A549 (cell line): ENCODE measurements at regions not wholly inside any gene's neighbourhood (a gene's known extent, or its start where the extent isn't known, plus 50 kb on each side); places are given as distances from the start of the nearest gene placed in this dataset.

ENCODE experiments used
- CTCF ChIP-seq: fragments of >200 bp; sonication (Bioruptor Twin); formaldehyde crosslinking; IDR thresholded peaks from 3 replicates; pipeline ENCODE4 v1.5.1; 2016
- JUN ChIP-seq, 2 experiments: fragments of >200 bp; sonication (Bioruptor Twin); formaldehyde crosslinking; IDR thresholded peaks; 2 replicates in 1 of 2; 3 replicates in 1 of 2; pipeline ENCODE4 v1.6.1; 2016 to 2017
- POLR2A ChIP-seq: IDR thresholded peaks from 2 replicates; pipeline ENCODE4 v1.6.1; 2012; ENCODE audit warnings: mild to moderate bottlenecking, low read length

- no peak for TF ChIP-seq POLR2A
- TF ChIP-seq CTCF = no peak
- TF ChIP-seq JUN (IDR thresholded peaks at IDR 0.05) = no peak
Measured at GRCh38 chr2:129909651-129910418, 69.6 kb upstream of the RAB6C start.
